Muscle layer of colon (tissue), 2 donors: ENCODE measurements at regions not wholly inside any gene's neighbourhood (a gene's known extent, or its start where the extent isn't known, plus 50 kb on each side); places are given as distances from the start of the nearest gene placed in this dataset.

Source experiments
- H3K27ac ChIP-seq: one replicate; pipeline ENCODE4 v1.7.0; 2013; ENCODE audit warnings: low read depth, mild to moderate bottlenecking, low read length, moderate library complexity
- H3K27me3 ChIP-seq, 2 donors: one replicate each; pipeline ENCODE4 v1.7.0; 2013; ENCODE audit warnings: low read length in 2 of 2, mild to moderate bottlenecking in 2 of 2; ENCODE audit not compliant: insufficient read depth in 2 of 2, control insufficient read depth in 1 of 2
- H3K36me3 ChIP-seq: one replicate; pipeline ENCODE4 v1.7.0; 2013; ENCODE audit warnings: mild to moderate bottlenecking, low read length; ENCODE audit not compliant: insufficient read depth
- H3K4me1 ChIP-seq: one replicate; pipeline ENCODE4 v1.7.0; 2013; ENCODE audit warnings: mild to moderate bottlenecking, low read length; ENCODE audit not compliant: insufficient read depth
- H3K4me3 ChIP-seq, 2 donors: one replicate each; pipeline ENCODE4 v1.7.0; 2013; ENCODE audit warnings: low read length in 2 of 2, low read depth in 1 of 2, mild to moderate bottlenecking in 1 of 2, moderate library complexity in 1 of 2
- H3K9ac ChIP-seq: one replicate; pipeline ENCODE4 v1.7.0; 2013; ENCODE audit warnings: low read length
- H3K9me3 ChIP-seq: one replicate; pipeline ENCODE4 v1.7.0; 2013; ENCODE audit warnings: mild to moderate bottlenecking, low read length
- donor health status: abdominal sarcoma.
- donor health status: Adenocarcinoma of cecum.

GRCh38 chr4:126242679-126243390 lies 928.1 kb downstream of the FAT4 start:
- no peaks in the 10 kb centered on the region for H3K4me1 ChIP-seq
- no peaks in the 10 kb centered on the region for H3K9me3 ChIP-seq
- no peak overlapping the region for H3K4me3 ChIP-seq
- no peaks in the 10 kb centered on the region for H3K36me3 ChIP-seq
- no peak overlapping the region for H3K9ac ChIP-seq
- no peak overlapping the region for H3K27ac ChIP-seq
- no peaks in the 10 kb centered on the region for H3K27me3 ChIP-seq

GRCh38 chr4:126247409-126247808 lies 932.7 kb downstream of the FAT4 start:
- H3K9ac ChIP-seq, result no peak overlapping the region

DNA sequence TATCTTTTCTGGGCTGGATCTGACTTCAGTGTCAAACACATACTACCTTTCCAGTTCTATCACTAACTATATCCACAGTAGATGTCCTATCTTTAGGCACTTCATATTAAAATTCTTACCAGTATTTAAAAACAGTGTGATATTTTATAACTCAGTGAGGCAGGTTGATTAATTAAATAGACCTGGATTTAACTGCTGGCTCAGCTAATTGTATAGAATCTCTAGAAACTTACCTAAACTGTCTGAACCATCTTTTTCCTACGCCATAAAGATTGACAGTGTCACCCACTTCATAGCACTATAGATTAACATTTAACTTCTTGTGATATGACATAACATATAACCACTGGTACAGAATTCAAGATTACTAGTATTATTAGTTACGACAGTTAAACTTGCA lies 935.3 kb downstream of the FAT4 start:
- Histone ChIP-seq H3K27ac (no peak overlapping the region), H3K27me3 (no peaks in the 10 kb centered on the region)

More at GRCh38 chr4:126247409-126247808, 932.7 kb downstream of the FAT4 start:
- Histone ChIP-seq H3K27me3 (no peaks in the 10 kb centered on the region), H3K9me3 (no peaks in the 10 kb centered on the region), H3K4me3 (no peak overlapping the region), H3K4me1 (no peaks in the 10 kb centered on the region), H3K27ac (no peak overlapping the region), H3K36me3 (no peaks in the 10 kb centered on the region)

GRCh38 chr4:126251169-126251568 lies 936.4 kb downstream of the FAT4 start:
- H3K4me1 ChIP-seq, result no peaks in the 10 kb centered on the region
- no peaks in the 10 kb centered on the region for H3K9me3 ChIP-seq
- H3K27me3 ChIP-seq, result no peaks in the 10 kb centered on the region
- H3K36me3 ChIP-seq, result no peaks in the 10 kb centered on the region
- no peak overlapping the region for H3K27ac ChIP-seq
- no peak overlapping the region for H3K4me3 ChIP-seq
- no peak overlapping the region for H3K9ac ChIP-seq

More for the DNA sequence above, 935.3 kb downstream of the FAT4 start:
- H3K36me3 ChIP-seq, result no peaks in the 10 kb centered on the region
- H3K9me3 ChIP-seq, result no peaks in the 10 kb centered on the region
- H3K4me1 ChIP-seq, result no peaks in the 10 kb centered on the region
- no peak overlapping the region for H3K9ac ChIP-seq
- no peak overlapping the region for H3K4me3 ChIP-seq

- Histone ChIP-seq H3K9ac (no peak overlapping the region), H3K27ac (no peak overlapping the region), H3K4me1 (no peaks in the 10 kb centered on the region)
Observed at GRCh38 chr4:126262665-126263064, 947.9 kb downstream of the FAT4 start.

DNA sequence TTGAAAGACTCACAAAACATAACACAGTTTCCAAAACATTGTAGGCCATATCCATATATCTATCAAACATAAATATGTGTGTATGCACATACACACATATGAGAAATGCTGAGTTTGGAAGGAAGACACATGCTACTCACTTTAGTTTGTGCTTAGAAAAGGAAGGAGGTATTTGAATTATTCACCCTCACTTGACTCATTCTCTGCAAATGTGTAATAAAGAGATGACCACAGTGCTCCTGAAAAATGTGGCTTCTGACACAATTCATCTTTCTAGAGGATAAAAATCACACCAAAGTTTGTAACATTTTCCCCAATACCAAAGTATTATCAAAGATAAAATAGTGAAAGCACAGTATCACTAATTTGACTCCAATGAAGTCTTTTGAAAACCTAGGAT lies 950.1 kb downstream of the FAT4 start:
- Histone ChIP-seq H3K4me1 (no peaks in the 10 kb centered on the region), H3K9me3 (no peaks in the 10 kb centered on the region), H3K27ac (no peak overlapping the region), H3K36me3 (no peaks in the 10 kb centered on the region), H3K9ac (no peak overlapping the region), H3K27me3 (no peaks in the 10 kb centered on the region), H3K4me3 (no peak overlapping the region)

More at GRCh38 chr4:126262665-126263064, 947.9 kb downstream of the FAT4 start:
- Histone ChIP-seq H3K36me3 (no peaks in the 10 kb centered on the region), H3K27me3 (no peaks in the 10 kb centered on the region), H3K9me3 (no peaks in the 10 kb centered on the region), H3K4me3 (no peak overlapping the region)

GRCh38 chr4:126265888-126266287 lies 951.1 kb downstream of the FAT4 start:
- Histone ChIP-seq H3K9me3 (no peaks in the 10 kb centered on the region), H3K4me3 (no peak overlapping the region), H3K27me3 (no peaks in the 10 kb centered on the region), H3K4me1 (no peaks in the 10 kb centered on the region), H3K9ac (no peak overlapping the region), H3K27ac (no peak overlapping the region), H3K36me3 (no peaks in the 10 kb centered on the region)

DNA sequence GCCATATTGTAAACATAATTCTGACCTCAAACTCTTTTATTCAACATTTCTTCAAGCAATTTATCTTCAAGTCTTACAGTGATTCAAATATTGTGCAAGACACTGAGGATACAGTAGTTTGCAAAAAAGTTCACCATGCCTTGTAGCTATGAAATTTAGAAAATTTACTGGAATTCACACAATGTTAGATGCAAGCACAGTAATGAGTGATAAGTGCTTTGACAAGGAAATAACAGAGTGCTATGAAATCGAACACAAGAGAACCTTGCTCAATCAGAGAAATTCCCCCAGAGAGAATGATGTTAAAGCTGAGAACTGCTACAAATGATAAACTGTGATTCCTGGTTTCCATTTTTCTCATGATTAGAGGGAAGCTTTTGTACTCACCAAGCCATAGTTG lies 952.9 kb downstream of the FAT4 start:
- H3K36me3 ChIP-seq, result no peaks in the 10 kb centered on the region
- no peaks in the 10 kb centered on the region for H3K9me3 ChIP-seq

DNA sequence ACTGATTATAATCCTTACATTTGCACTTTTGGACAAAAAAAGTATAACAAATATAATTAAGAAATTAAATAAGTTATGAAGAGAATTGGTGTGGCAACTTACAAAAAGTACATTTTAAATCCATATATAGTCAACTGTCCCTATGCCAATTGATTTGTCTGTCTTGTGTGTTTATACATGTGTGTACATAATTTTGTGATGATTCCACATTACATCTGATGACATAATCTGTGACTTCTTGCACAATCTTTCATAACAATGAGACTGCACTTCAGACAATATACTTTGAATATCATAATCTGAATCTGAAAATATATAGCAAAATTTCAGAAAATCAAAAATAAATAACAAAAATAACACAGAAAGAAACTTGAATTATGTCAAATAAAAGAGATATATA lies 953.4 kb downstream of the FAT4 start:
- H3K4me1 ChIP-seq, result no peaks in the 10 kb centered on the region
- H3K36me3 ChIP-seq, result no peaks in the 10 kb centered on the region
- no peak overlapping the region for H3K27ac ChIP-seq
- H3K4me3 ChIP-seq, result no peak overlapping the region
- no peak overlapping the region for H3K9ac ChIP-seq
- H3K9me3 ChIP-seq, result no peaks in the 10 kb centered on the region
- H3K27me3 ChIP-seq, result no peaks in the 10 kb centered on the region

More for the DNA sequence above, 952.9 kb downstream of the FAT4 start:
- Histone ChIP-seq H3K9ac (no peak overlapping the region), H3K27ac (no peak overlapping the region), H3K4me3 (no peak overlapping the region), H3K27me3 (no peaks in the 10 kb centered on the region), H3K4me1 (no peaks in the 10 kb centered on the region)

DNA sequence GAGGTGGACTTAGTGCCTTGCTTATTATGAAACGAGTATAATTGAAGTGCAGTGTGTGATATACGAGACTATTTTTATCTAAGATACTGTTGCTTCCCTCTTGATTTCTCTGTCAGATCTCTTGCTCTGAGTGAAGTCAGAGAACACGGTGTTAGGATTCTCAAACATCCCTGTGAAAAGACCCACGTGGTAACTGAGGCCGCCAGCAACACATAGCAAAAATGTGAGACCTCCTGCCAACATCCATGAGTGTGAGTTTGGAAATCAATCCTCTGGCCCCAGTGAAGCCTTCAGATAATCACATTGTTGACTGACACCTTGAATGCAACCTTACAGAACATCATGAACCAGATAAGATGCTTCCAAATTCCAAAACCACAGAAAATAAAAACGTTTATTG lies 954.4 kb downstream of the FAT4 start:
- no peaks in the 10 kb centered on the region for H3K4me1 ChIP-seq
- H3K4me3 ChIP-seq, result no peak overlapping the region
- no peaks in the 10 kb centered on the region for H3K27me3 ChIP-seq
- H3K36me3 ChIP-seq, result no peaks in the 10 kb centered on the region
- H3K9me3 ChIP-seq, result no peaks in the 10 kb centered on the region
- H3K27ac ChIP-seq, result no peak overlapping the region
- no peak overlapping the region for H3K9ac ChIP-seq

- Histone ChIP-seq H3K9me3 (no peaks in the 10 kb centered on the region), H3K9ac (no peak overlapping the region), H3K27ac (no peak overlapping the region), H3K27me3 (no peaks in the 10 kb centered on the region), H3K4me1 (no peaks in the 10 kb centered on the region), H3K36me3 (no peaks in the 10 kb centered on the region), H3K4me3 (no peak overlapping the region)
Observed at GRCh38 chr4:126271292-126271691, 956.5 kb downstream of the FAT4 start.

- H3K36me3 ChIP-seq, result no peaks in the 10 kb centered on the region
- no peaks in the 10 kb centered on the region for H3K4me1 ChIP-seq
- no peaks in the 10 kb centered on the region for H3K9me3 ChIP-seq
- H3K9ac ChIP-seq, result no peak overlapping the region
- no peaks in the 10 kb centered on the region for H3K27me3 ChIP-seq
- H3K27ac ChIP-seq, result no peak overlapping the region
- no peak overlapping the region for H3K4me3 ChIP-seq
Observed at GRCh38 chr4:126273746-126274145, 959.0 kb downstream of the FAT4 start.
